HG03565 (cell line): ENCODE measurements at regions not wholly inside any gene's neighbourhood (a gene's known extent, or its start where the extent isn't known, plus 50 kb on each side); places are given as distances from the start of the nearest gene placed in this dataset.
"Not testable (repeated sequence)": the region's sequence is repeated elsewhere in the genome, so short reads cannot be mapped to it uniquely, and the experiment has no call there.

Experiments
- ATAC-seq: cut with Tn5 transposase; IDR thresholded peaks from one replicate; pipeline ENCODE4 v1.9.1; 2021; ENCODE audit warnings: mild to moderate bottlenecking, moderate library complexity; ENCODE audit not compliant: unreplicated experiment

- no peak for ATAC-seq
Observed at GRCh38 chr18:57887543-57888383, 84.6 kb upstream of the ATP8B1 start.

GRCh38 chr18:57885931-57886330, 82.8 kb upstream of the ATP8B1 start:
- ATAC-seq: no peak

- ATAC-seq: no peak
Observed at GRCh38 chr18:57882465-57882864, 79.3 kb upstream of the ATP8B1 start.

- ATAC-seq: peak; percentile 83
Observed at GRCh38 chr18:57881818-57882413, 78.8 kb upstream of the ATP8B1 start.

GRCh38 chr18:57879924-57880323, 76.8 kb upstream of the ATP8B1 start:
- ATAC-seq: not testable (repeated sequence)

- no peak for ATAC-seq
Observed at GRCh38 chr18:57869221-57869620, 66.1 kb upstream of the ATP8B1 start.

GRCh38 chr18:57866355-57866754, 63.2 kb upstream of the ATP8B1 start:
- ATAC-seq: no peak

GRCh38 chr18:57864615-57865121, 61.6 kb upstream of the ATP8B1 start:
- ATAC-seq: no peak

GRCh38 chr18:57863706-57864105, 60.6 kb upstream of the ATP8B1 start:
- ATAC-seq: no peak

GRCh38 chr18:57859314-57859713, 56.2 kb upstream of the ATP8B1 start:
- ATAC-seq: peak; percentile 61

GRCh38 chr18:57856557-57857280, 53.6 kb upstream of the ATP8B1 start:
- no peak for ATAC-seq

- no peak for ATAC-seq
Observed at GRCh38 chr18:57856128-57856527, 53.0 kb upstream of the ATP8B1 start.

- ATAC-seq: no peak
Observed at GRCh38 chr18:57855551-57855950, 52.4 kb upstream of the ATP8B1 start.

GRCh38 chr18:57854726-57855125, 51.6 kb upstream of the ATP8B1 start:
- ATAC-seq: no peak

GRCh38 chr18:57853864-57854263, 50.7 kb upstream of the ATP8B1 start:
- ATAC-seq: no peak

GRCh38 chr18:57853133-57853532, 50.0 kb upstream of the ATP8B1 start:
- no peak for ATAC-seq
